H1 (cell line): ENCODE measurements at regions not wholly inside any gene's neighbourhood (a gene's known extent, or its start where the extent isn't known, plus 50 kb on each side); places are given as distances from the start of the nearest gene placed in this dataset.

Experiments used
- CEBPB ChIP-seq: IDR thresholded peaks from 2 replicates; pipeline ENCODE4 v1.6.1; 2012; ENCODE audit warnings: low read depth, low read length
- KDM5A ChIP-seq: fragments of 200-600 bp; IDR thresholded peaks from 2 replicates; pipeline ENCODE4 v1.7.1; 2012; ENCODE audit warnings: mild to moderate bottlenecking, low read length, inconsistent platforms, mixed read lengths

DNA sequence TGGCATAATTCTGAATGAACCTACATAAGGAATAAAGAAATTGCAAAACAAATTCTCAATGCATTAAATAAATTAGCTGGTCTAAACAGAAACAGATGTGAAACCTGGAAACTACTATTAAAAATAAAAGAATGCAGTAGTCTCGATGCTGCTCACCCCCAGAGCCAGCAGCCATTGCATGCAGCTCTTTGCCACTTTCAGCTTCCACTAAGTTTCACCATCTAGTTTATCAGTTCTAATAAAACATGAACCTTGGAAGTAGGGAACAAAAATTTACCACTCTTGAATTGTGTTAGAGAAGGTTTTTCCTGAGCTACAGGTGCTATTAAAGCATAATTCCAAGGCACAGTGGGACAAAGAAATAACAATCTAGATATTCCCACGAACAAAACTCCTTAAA is 239.4 kb upstream of the HSFY2 start (continued):
- TF ChIP-seq KDM5A (no peak), CEBPB (no peak)
- TF ChIP-seq, all 59 proteins: peak for 0
